ENCODE measurements at regions not wholly inside any gene's neighbourhood (a gene's known extent, or its start where the extent isn't known, plus 50 kb on each side); places are given as distances from the start of the nearest gene placed in this dataset.
A peak's percentile ranks its signal among the peaks of the same experiment; 100 is the strongest.
"Not testable (repeated sequence)": the region's sequence is repeated elsewhere in the genome, so short reads cannot be mapped to it uniquely, and the experiment has no call there.

- peak; percentile 13 for DNase-seq
Observed at GRCh38 chr15:99486371-99487336, 79.1 kb upstream of the MEF2A start.

- DNase-seq = no peak
Observed at GRCh38 chr15:99487337-99487730, 78.5 kb upstream of the MEF2A start.

GRCh38 chr15:99492275-99492674, 73.5 kb upstream of the MEF2A start:
- DNase-seq = no peak

GRCh38 chr15:99492716-99493115, 73.1 kb upstream of the MEF2A start:
- DNase-seq = no peak

GRCh38 chr15:99493461-99493860, 72.3 kb upstream of the MEF2A start:
- DNase-seq = no peak

GRCh38 chr15:99494536-99495233, 71.1 kb upstream of the MEF2A start:
- DNase-seq = not testable (repeated sequence)

GRCh38 chr15:99495430-99496301, 70.1 kb upstream of the MEF2A start:
- DNase-seq = no peak

GRCh38 chr15:99496302-99496629, 69.5 kb upstream of the MEF2A start:
- no peak for DNase-seq

GRCh38 chr15:99502182-99502581, 63.6 kb upstream of the MEF2A start:
- no peak for DNase-seq

- DNase-seq = no peak
Observed at GRCh38 chr15:99502661-99503060, 63.1 kb upstream of the MEF2A start.

GRCh38 chr15:99503411-99503810, 62.4 kb upstream of the MEF2A start:
- DNase-seq = no peak

GRCh38 chr15:99504071-99504822, 61.5 kb upstream of the MEF2A start:
- no peak for DNase-seq

- no peak for DNase-seq
Observed at GRCh38 chr15:99504823-99505551, 60.8 kb upstream of the MEF2A start.

- DNase-seq = no peak
Observed at GRCh38 chr15:99506399-99506798, 59.4 kb upstream of the MEF2A start.

- no peak for DNase-seq
Observed at GRCh38 chr15:99507016-99507503, 58.7 kb upstream of the MEF2A start.

GRCh38 chr15:99507504-99508310, 58.1 kb upstream of the MEF2A start:
- DNase-seq = peak; percentile 66

GRCh38 chr15:99508311-99508645, 57.5 kb upstream of the MEF2A start:
- no peak for DNase-seq

GRCh38 chr15:99508852-99509251, 56.9 kb upstream of the MEF2A start:
- no peak for DNase-seq

GRCh38 chr15:99509686-99510461, 55.9 kb upstream of the MEF2A start:
- DNase-seq = peak; percentile 4

- DNase-seq = no peak
Observed at GRCh38 chr15:99511531-99511865, 54.3 kb upstream of the MEF2A start.

Data from hematopoietic multipotent progenitor cell treated with erythropoietin and hydrocortisone succinate and interleukin-3 and kit ligand, for 8 days (in vitro differentiated cells).